Parathyroid adenoma (tissue), 2 donors: ENCODE measurements at regions not wholly inside any gene's neighbourhood (a gene's known extent, or its start where the extent isn't known, plus 50 kb on each side); places are given as distances from the start of the nearest gene placed in this dataset.

Source experiments
- H2AFZ ChIP-seq: fragments of 300-600 bp; sonication (generic); one replicate; pipeline ENCODE4 v1.7.0; 2017; ENCODE audit warnings: antibody characterized with exemption, mild to moderate bottlenecking
- H3K27ac ChIP-seq: fragments of 300-600 bp; sonication (generic); one replicate; pipeline ENCODE4 v1.7.0; 2017
- H3K27me3 ChIP-seq: fragments of 300-600 bp; sonication (generic); one replicate; pipeline ENCODE4 v1.7.0; 2017; ENCODE audit warnings: low read length; ENCODE audit not compliant: control insufficient read depth, insufficient read depth
- H3K36me3 ChIP-seq: fragments of 300-600 bp; sonication (generic); one replicate; pipeline ENCODE4 v1.7.0; 2017; ENCODE audit warnings: low read length; ENCODE audit not compliant: control insufficient read depth, insufficient read depth
- H3K4me1 ChIP-seq: fragments of 300-600 bp; sonication (generic); one replicate; pipeline ENCODE4 v1.7.0; 2017; ENCODE audit warnings: control low read depth
- H3K4me2 ChIP-seq: fragments of 300-600 bp; sonication (generic); one replicate; pipeline ENCODE4 v1.7.0; 2017; ENCODE audit warnings: low read length
- H3K4me3 ChIP-seq: fragments of 300-600 bp; sonication (generic); one replicate; pipeline ENCODE4 v1.7.0; 2017; ENCODE audit warnings: low read depth, low read length
- H3K79me2 ChIP-seq: fragments of 300-600 bp; sonication (generic); one replicate; pipeline ENCODE4 v1.7.0; 2017; ENCODE audit warnings: control low read depth
- H3K9ac ChIP-seq: fragments of 300-600 bp; sonication (generic); one replicate; pipeline ENCODE4 v1.7.0; 2017; ENCODE audit warnings: mild to moderate bottlenecking
- H3K9me3 ChIP-seq: fragments of 300-600 bp; sonication (generic); one replicate; pipeline ENCODE4 v1.7.0; 2017; ENCODE audit warnings: low read length; ENCODE audit not compliant: control insufficient read depth
- CTCF ChIP-seq: fragments of 300-600 bp; sonication (generic); IDR thresholded peaks from one replicate; pipeline ENCODE4 v1.7.0; 2017; ENCODE audit warnings: antibody characterized with exemption, mild to moderate bottlenecking
- donor health status: primary hyperparathyroidism.

GRCh38 chr5:166529200-166529599, 1762.2 kb upstream of the WWC1 start:
- no peak overlapping the region for H3K9ac ChIP-seq
- TF ChIP-seq CTCF: no peak

GRCh38 chr5:166532456-166533220, 1758.8 kb upstream of the WWC1 start:
- H3K9me3 ChIP-seq: no peaks in the 10 kb centered on the region
- H3K79me2 ChIP-seq: no peaks in the 10 kb centered on the region
- H3K36me3 ChIP-seq: no peaks in the 10 kb centered on the region
- no peak for TF ChIP-seq CTCF
- H3K4me1 ChIP-seq: no peaks in the 10 kb centered on the region
- H3K4me3 ChIP-seq: no peak overlapping the region
- H3K9ac ChIP-seq: no peak overlapping the region
- H3K27ac ChIP-seq: no peak overlapping the region
- H3K27me3 ChIP-seq: no peaks in the 10 kb centered on the region
- H3K4me2 ChIP-seq: no peak overlapping the region
- no peak overlapping the region for H2AFZ ChIP-seq

More at GRCh38 chr5:166529200-166529599, 1762.2 kb upstream of the WWC1 start:
- no peak overlapping the region for H2AFZ ChIP-seq
- no peak overlapping the region for H3K4me2 ChIP-seq
- no peaks in the 10 kb centered on the region for H3K36me3 ChIP-seq
- H3K27ac ChIP-seq: no peak overlapping the region
- H3K9me3 ChIP-seq: no peaks in the 10 kb centered on the region
- no peaks in the 10 kb centered on the region for H3K79me2 ChIP-seq
- H3K27me3 ChIP-seq: no peaks in the 10 kb centered on the region
- no peak overlapping the region for H3K4me3 ChIP-seq
- no peaks in the 10 kb centered on the region for H3K4me1 ChIP-seq

- H3K9ac ChIP-seq: no peak overlapping the region
- no peak overlapping the region for H3K27ac ChIP-seq
- no peaks in the 10 kb centered on the region for H3K79me2 ChIP-seq
- TF ChIP-seq CTCF: no peak
- no peak overlapping the region for H2AFZ ChIP-seq
- H3K4me3 ChIP-seq: no peak overlapping the region
- no peaks in the 10 kb centered on the region for H3K36me3 ChIP-seq
- H3K4me1 ChIP-seq: no peaks in the 10 kb centered on the region
- no peaks in the 10 kb centered on the region for H3K27me3 ChIP-seq
- no peaks in the 10 kb centered on the region for H3K9me3 ChIP-seq
- no peak overlapping the region for H3K4me2 ChIP-seq
These were observed 1755.8 kb upstream of the WWC1 start for GRCh38 chr5:166535641-166536040.

GRCh38 chr5:166540156-166540555, 1751.3 kb upstream of the WWC1 start:
- Histone ChIP-seq H3K4me3 (no peak overlapping the region), H3K9ac (no peak overlapping the region)

More at GRCh38 chr5:166540156-166540555, 1751.3 kb upstream of the WWC1 start:
- no peak overlapping the region for H2AFZ ChIP-seq
- H3K4me1 ChIP-seq: no peaks in the 10 kb centered on the region
- H3K79me2 ChIP-seq: no peaks in the 10 kb centered on the region
- H3K4me2 ChIP-seq: no peak overlapping the region
- no peaks in the 10 kb centered on the region for H3K27me3 ChIP-seq
- no peak overlapping the region for H3K27ac ChIP-seq
- no peaks in the 10 kb centered on the region for H3K36me3 ChIP-seq
- no peak for TF ChIP-seq CTCF
- H3K9me3 ChIP-seq: no peaks in the 10 kb centered on the region
